HuH-7.5 (cell line): ENCODE measurements at regions not wholly inside any gene's neighbourhood (a gene's known extent, or its start where the extent isn't known, plus 50 kb on each side); places are given as distances from the start of the nearest gene placed in this dataset.
A peak's percentile ranks its signal among the peaks of the same experiment; 100 is the strongest.

Experiments used
- DNase-seq: peaks from one replicate; pipeline ENCODE4 v3.0.0; 2011; ENCODE audit warnings: low spot score

DNA sequence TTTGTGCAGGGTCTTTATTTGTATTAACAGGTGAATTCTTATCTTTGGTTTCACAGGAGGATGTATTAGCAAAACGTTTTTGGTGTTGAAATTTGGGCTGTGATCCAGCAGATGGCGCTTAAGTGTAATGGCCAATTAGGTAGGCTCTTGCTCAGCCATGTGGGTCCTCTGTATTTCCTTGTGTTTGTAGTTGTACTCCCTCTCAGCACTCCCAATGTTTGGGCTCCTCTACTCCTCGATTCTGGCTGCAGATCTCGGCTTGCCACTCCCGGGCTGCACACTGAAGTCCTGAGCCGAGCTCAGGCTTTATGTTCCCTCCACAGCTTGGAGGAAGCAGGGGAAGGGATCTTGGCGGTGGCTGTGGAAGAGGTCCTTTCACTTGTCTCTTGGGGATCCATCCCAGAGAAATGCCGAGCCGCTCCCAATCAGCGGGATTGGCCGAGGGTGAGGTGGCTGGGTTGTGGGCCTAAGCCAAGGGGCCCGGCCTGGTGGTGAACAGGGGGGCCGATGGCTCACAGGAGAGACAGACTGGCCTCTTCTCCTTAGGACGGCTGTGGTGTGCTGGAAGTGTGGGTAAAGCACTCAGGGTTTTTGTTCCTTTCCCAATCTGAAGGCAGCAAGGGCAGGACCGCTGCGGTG, 133.7 kb downstream of the AEBP2 start:
- peak; percentile 18 for DNase-seq

DNA sequence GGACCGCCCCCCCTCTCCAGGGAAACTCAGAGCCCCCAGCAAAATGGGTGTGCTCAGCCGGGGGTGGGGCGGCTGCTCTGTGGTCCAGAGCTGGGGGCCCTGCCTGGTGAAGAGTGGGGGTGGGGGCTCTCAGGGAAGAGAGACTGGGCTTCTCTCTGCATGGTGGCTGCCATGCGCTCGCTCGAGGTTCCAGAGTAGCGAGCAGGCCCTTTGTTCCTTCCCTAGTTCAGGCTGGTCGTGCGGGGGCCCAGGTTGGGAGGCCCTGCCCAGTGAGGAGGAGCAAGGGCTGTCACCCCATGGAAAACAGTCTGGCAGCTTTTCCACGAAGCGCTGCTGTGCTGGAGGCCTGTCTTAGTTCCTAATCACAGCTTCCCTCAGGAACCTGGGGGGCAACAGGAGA, 134.6 kb downstream of the AEBP2 start:
- no peak for DNase-seq

DNA sequence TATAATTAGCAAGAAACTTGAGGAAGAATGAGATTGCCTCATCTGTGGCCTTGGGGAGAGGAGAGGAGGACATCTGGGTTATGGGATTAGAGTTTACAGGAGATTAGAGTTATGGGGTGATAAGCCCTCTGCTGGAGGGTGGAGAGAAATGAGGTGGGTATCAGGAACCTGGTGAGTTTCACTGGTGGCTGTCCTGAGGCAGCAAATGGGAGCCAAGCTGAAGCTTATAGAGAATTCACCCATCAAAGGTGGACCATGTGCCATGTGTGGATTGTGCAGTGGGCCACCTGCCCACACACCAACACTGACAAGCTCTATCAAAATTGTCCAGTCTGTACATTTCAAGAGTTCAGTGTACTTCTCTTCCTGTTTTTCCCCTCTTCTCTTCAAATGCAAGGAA, 135.3 kb downstream of the AEBP2 start:
- no peak for DNase-seq

DNA sequence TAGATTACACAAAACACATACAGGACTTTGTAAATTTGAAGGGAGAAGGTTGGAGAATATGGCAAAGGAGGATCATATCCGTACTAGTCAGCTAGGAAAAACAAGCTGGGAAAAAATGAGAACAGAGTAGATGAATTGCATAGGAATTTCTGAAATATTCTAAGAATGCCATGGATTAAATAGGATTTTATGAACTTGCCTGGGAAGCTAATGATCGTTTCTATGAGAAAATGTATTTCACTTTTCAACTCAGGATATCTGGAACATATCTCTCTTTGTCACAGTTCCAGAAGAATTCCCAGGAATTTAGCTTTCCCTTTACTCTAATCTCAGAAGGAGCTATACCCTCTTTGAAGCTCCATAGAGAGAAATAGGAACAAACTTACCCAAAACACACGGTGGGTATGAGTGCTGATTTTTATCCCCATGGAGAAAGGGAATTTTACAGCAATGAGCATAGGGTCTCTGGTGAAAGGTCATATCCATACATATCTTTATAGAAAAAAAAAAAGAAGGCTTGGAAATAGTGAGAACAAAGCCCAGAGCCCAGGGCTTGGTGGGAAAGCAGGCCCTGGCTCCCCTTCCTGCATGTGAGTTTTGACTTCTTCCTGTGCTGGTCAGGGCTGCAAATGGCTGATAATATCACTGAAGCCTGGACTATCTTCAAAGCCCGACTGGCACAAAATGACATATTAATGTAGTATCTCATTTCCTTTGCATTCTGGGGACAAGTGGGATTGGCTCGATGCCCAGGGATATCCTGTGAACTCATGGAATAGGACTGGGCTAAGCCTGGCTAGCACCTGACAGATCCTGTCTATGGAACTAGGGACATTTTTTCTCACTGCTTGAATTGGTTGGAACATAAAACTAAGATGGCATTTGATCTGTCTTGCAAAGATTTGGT, 136.3 kb downstream of the AEBP2 start:
- DNase-seq = no peak

DNA sequence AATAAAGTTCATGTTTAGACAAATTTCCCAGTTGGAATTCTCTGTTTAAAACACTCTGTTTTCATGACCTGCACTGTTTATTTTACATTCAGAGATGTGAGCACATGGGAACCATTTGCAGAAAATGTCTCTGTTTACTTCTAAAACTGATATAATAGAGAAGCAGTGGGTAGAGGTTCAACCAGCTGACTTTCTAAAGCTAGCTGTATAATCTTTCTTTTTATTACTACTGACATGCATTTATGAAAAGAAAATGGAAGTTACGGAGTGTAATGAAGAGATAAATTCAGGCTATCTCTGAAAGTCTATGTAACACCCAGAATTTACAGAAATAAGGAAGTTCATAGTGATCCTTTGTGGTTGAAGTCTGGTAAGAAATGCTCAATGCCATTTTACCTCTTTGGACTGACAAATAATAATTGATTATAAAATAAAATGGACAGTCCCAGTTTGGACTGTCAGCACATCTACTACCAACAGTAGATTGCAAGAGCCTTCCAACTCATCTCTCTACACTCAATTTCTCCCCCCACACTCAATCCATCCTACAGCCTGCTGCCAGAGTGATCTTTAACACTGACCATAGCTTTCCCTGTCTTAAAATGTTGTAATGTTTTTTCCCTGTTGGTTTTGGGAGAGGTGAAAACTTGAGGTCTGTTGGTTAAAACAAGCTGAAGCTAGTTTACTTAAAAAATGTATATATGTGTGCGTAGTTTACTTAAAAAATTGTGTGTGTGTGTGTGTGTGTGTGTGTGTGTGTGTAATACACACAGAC, 137.4 kb downstream of the AEBP2 start:
- DNase-seq = no peak

DNA sequence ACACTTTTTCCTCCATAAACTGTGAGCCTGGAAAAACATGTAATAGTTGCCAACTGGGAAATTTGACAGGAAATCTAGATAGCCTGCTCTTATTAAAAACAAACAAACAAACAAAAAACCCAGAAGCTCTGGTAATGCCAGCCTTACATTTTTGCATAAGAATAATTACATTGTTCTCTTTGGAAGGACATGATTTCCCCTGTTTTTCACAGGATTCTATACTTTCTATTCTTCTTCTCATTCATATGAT, 137.9 kb downstream of the AEBP2 start:
- no peak for DNase-seq

DNA sequence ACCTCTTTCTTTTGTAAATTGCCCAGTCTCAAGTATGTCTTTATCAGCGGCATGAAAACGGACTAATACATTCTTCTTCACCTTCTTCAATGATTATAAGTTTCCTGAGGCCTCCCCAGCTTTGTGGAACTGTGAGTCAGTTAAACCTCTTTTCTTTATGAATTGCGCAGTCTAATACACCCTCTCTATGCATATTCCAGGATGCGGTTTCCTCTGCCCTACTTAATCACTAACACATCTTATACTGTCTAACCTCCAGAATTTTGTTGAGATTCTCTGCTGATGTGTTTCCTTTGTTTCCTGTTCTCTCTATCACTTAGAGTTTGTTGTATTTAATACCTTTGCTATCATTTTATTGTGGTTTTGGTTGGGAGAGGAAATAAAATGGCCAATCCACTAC, 145.4 kb downstream of the AEBP2 start:
- no peak for DNase-seq

DNA sequence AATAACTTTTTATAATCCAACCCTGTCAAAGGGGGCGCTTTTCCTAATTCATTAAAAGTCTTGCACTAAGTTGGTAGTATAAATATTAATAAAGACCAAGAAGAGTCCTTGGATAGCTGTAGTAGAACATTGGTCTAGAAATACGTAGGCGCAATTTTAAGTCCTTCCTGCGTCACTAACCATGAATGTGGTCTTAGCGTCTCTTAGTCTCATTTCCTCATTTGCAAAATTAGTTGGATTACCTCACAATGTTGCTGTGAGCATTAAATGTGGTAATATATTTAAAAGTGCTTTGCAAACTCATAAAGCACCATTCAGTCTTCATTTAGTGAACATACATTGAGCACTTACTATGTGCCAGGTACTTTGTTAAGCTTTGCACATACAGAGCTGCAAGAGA, 149.7 kb downstream of the AEBP2 start:
- DNase-seq = no peak

DNA sequence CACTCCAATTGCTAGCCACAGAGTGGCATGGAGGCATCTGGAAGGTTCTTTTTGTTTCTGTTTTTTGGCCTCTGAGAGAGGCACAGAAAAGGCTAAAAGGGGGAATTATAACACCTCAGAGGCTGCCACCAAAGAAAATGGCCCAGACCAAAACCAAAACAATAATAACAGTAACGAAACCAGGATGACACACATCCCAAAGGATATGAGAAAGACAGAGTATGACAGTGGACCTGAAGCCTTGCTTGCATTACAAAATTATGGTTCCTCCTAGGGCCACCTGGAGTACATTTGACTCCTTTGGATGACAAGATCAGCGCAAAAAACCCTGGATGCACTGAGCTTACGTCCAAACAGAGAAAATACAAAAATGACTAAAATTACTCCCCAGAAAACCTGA, 152.7 kb downstream of the AEBP2 start:
- no peak for DNase-seq

DNA sequence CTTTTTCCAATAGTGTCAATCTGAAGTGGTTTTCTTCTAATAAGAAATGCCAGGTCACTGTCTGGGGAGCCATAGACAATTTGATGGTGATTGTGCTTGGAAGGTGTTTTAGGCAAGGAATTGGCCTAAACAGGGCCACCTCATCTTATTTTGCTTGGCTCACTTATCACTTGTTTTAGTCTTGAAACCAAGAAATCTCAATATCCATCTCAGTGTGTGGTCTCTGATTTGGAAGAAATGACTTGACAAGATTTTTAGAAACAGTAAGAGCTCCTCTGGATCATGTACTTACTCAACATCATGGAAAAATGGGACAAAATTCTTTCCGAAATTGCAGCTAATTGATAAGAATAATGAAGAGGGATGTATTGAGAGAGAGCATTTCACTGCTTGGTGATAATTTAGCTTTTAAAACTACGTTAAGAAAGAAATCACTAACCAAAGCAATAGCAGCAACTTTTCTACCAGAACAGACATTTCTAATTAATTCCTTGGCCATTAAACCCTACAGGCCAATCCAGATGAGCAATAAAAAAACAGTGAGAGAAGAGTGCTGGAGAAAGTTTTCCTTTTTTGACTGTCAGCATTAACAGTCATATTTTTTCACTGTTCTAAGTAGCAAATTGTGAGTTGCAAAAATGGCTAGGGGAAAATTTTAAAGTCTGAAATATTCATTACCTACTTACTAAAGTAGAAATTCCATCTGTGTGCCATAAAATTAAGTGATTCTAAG, 157.3 kb downstream of the AEBP2 start:
- no peak for DNase-seq

DNA sequence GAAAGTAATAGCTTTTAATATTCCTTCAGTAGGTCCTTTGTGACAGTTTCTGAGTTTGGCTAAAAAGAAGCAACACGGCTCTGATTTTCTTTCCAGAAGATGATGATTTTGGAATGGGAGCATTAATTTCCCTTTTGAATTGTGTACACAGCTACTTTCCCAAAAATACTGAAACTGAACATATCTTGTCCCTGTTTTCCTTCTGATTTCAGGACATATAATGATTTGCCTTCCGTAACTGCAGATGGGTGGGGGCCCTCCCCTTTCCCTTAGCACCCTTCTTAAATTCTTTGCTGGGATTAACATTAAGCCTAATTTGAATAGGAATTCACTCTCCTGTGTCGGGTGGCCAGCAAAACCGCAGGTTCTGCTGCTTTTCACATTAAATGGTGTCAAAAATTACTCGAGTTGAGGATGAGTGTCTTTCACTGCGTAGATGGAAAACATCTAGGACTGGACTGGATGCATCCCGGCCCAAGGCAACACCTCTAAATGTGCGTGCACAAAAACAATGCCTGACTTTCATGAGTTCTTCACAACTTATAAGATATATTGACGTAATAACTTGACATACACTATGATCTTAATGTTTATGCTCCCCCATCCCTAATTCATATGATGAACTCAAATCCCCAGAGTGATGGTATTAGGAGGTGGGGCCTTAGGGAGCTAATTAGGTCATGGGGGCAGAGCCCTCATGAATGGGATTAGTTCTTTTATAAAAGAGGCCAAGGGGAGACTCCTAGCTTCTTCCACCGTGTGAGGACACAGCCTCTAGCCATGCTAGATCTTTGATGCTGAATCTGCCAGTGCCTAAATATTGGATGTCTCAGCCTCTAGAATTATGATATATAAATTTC, 158.1 kb downstream of the AEBP2 start:
- DNase-seq = no peak

DNA sequence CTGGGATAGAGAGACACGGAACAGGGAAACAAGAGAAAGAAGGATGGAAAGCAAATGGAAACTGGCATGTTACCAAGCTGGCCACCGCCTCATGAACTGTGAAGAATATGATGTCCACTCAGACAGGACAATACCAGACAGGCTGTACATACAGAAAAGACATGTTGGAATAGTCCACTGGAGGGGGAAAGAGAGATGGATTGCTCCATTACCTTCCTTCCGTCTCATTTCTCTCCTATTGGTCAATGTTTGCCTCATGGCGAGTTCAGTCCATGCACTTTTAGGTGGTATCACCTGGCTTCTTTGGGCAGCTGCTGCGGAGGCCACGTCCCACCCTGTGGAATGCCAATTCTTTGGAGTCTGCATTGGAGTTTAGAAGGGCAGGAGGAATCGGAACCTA, 166.4 kb downstream of the AEBP2 start:
- no peak for DNase-seq

DNA sequence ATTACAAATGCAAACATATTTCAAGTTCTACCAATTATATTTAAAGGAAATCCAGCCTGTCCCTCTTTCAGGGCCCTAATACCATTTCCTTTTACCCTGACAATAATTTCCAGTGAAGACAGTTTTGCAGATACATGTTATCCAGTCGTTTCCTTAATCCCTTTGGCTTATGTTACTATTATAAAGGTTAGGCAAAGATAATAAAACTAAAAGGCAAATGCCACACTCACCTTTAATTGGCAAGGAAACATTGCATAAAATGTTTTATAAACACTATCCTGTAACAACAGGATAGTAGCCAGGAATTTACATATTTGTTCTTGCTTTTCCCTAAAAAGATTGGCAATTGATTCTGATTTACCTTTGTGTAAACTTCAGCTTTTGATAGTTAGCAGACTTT, 168.7 kb downstream of the AEBP2 start:
- DNase-seq = no peak

DNA sequence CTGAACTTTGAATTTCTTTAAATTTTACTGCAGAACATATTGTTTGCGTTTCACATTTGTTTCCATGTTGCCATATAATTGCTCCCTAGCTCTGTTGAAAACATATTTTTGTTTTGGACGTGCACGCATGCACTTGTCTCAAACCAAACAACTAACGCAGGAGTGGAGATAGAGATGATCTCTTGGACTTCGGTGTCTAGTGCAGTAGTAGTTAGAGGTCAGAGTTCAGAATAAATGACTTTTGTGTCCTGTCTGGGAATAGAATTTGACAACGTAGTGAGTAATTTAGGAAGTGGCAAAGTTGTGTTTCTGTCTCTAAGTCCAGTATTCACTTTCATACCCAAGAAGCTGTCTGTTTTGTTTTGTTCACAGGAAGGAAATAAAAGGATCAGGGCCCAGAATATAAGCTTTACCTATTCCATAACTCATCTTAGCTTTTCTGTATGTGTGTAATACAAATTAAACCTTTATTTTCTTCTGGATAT, 173.8 kb downstream of the AEBP2 start:
- no peak for DNase-seq

DNA sequence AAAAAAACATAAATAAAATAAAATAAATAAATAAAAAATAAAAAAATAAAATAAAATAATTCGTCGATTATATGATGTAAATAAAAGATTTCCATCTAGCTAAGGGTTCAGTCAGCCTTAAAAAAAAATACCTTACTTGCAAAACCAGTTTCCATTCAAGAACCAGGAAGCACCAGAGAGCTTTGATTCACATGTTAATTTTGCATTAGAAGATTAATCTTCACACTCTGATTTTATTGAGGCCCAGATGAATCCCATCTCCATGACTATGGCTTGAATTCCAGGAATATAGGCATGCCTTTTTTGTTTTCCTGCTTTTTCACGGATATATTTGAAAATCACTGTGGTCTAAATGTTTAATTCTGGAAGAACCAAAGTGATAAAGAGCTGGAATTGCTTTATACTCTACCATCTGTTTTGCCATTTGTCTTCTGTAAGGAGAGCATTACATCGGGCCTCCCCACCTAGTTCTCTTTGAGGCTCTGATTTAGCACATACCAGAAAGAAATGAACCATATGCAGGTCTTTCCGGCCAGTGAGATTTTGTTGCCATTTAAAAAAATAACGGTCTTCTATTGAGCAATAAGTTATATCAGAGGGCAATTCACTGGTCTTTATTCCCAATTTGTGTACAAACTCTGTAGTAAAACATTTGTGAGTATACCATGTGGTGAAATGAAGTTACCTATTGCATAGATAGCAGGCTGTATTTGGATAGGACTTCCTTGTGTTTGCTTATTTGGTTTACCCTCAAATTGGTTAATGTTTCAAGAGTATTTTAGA, 175.5 kb downstream of the AEBP2 start:
- no peak for DNase-seq

DNA sequence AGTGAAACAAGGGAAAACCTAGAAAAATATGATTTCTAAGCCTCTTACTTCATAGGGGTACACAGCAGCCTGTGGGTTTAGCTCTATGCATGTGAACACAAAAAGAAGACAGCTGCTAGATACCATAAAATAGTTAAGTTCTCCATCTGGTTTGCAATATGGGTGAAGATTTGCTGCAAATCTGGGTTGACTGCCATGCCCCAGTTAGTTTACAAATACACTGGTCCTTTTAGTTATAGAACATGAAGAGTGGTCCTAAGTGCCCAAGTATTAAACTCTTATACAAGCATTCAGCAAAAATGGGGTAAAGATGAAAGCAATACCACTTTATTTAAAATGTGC, 176.1 kb downstream of the AEBP2 start:
- no peak for DNase-seq

DNA sequence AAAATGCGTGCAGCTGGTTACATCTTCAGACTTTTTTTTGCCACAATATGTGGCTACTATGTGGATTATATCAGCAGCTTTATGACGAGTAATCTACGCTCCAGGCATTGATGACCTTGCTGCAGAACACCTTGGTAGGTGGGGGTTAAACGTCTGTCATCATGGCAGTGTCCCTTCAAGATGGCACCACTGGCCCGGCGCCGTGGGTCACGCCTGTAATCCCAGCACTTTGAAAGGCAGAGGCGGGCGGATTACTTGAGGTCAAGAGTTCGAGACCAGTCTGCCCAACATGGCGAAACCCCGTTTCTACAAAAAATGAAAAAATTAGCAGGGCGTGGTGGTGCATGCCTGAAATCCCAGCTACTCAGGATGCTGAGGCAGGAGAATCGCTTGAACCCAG, 177.5 kb downstream of the AEBP2 start:
- DNase-seq = no peak

DNA sequence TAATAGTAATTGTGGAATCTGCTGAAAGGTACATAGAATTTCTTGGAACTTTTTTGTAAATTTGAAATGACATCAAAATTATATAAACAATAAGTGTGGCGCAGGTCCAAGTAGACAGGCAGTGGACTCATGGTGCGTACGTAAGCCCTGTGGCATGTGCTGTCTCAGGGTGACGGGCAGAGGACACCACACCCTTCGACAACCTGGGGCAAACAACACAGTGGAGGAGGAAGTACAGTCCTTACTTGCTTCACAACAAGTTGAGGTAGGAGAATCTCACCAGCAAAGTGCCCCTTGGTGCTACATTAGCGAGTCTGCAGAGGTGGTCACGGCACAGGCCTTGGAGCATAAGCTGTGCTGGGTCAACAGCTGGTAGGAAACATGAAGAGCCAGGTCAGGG, 180.9 kb downstream of the AEBP2 start:
- DNase-seq = no peak

DNA sequence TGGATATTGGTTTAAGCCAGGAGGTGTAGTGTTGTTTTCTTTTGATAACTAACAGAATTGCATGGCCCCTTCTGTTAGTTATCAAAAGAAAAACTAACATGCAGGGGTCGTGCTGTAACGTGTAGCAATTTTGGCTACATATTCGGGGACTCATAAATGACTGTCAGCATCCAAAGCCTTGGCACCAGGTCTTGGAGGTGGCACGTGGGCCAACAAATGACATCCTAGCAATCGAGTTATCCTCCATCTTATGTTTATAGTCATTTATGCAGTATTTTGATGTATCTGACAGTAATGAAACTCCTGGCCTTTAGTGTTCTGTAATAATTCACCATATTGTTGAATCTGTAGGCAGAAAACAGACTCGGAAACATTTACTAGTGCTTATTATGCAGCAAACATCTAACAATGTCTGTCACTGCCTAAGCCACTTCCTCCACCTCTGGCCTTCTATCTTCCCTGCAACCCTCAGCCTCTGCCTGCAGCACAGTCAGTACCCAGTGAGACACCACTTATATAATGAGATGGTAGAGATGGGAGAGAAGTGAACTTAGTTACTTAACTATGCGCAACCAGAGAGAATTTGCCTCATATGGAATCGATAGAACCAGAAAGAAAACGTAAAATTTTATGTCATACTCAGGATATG, 184.6 kb downstream of the AEBP2 start:
- DNase-seq = no peak

DNA sequence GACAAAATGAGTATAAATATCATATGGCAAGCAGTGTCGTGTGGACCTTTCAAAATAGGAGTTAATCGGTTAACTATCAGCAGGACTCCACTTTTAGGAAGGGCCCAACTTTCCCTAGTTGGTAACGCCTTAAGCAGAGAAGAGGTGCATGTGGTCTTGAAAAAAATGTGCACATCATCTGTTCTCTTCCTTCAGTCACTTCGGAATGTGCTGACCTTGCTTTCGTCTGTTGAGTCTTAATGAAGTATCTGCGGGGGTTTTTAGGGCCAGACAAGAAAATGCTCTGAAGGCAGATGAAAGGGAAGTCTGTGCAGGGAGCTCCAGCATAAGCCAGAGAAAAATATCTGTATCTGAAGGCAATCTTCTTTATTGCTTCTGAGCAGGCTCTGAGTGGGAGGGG, 185.2 kb downstream of the AEBP2 start:
- DNase-seq = no peak
